IMR-90 (cell line): ENCODE measurements at regions not wholly inside any gene's neighbourhood (a gene's known extent, or its start where the extent isn't known, plus 50 kb on each side); places are given as distances from the start of the nearest gene placed in this dataset.

Experiments
- ATAC-seq: fragments of 200-7000 bp; cut with Tn5 transposase; 2 replicates; pipeline ENCODE4 v1.9.1; 2020; ENCODE audit warnings: low read depth, mild to moderate bottlenecking, moderate library complexity
- BruUV-seq: library from RNA; stranded (reverse); fragments of 400-500 nt; replicated peaks from 2 replicates; lab custom pipeline; 2021; lab: Mats Ljungman, UMichigan
- CTCF ChIA-PET: fragments of 300-600 bp; formaldehyde crosslinking; extraction: SDS; loops from one replicate; lab custom pipeline; 2021; ENCODE audit warnings: antibody characterized with exemption; lab: Yijun Ruan, JAX
- POLR2A ChIA-PET: fragments of 300-600 bp; sonication (Branson Sonifier 250); formaldehyde crosslinking; loops from one replicate; lab custom pipeline; 2022; ENCODE audit warnings: antibody characterized with exemption; ENCODE audit not compliant: unreplicated experiment; lab: Charles Lee
- DNase-seq: peaks from one replicate; pipeline ENCODE4 v3.0.0; 2013
- H2AFZ ChIP-seq: replicated peaks from 2 replicates; pipeline ENCODE3; 2013; ENCODE audit warnings: low read length, mild to moderate bottlenecking; ENCODE audit not compliant: poor library complexity
- H2AK5ac ChIP-seq: 2 replicates; pipeline ENCODE4 v1.6.1; 2013; ENCODE audit warnings: low read depth, low read length, inconsistent platforms
- H2AK9ac ChIP-seq: replicated peaks from 2 replicates; pipeline ENCODE3; 2013; ENCODE audit warnings: mild to moderate bottlenecking, low read depth, low read length, moderate library complexity; ENCODE audit not compliant: poor library complexity
- H2BK120ac ChIP-seq: 2 replicates; pipeline ENCODE4 v1.6.1; 2013; ENCODE audit warnings: low read depth, low read length, inconsistent platforms
- H2BK15ac ChIP-seq: 3 replicates; pipeline ENCODE4 v1.6.1; 2013; ENCODE audit warnings: low read depth, low read length, inconsistent platforms
- H2BK20ac ChIP-seq: 2 replicates; pipeline ENCODE4 v1.6.1; 2013; ENCODE audit warnings: low read depth, mild to moderate bottlenecking, inconsistent platforms, low read length, moderate library complexity
- H2BK5ac ChIP-seq: 2 replicates; pipeline ENCODE4 v1.6.1; 2013; ENCODE audit warnings: mild to moderate bottlenecking, low read depth, low read length, inconsistent platforms; ENCODE audit not compliant: poor library complexity, severe bottlenecking
- H3K14ac ChIP-seq: replicated peaks from 2 replicates; pipeline ENCODE4 v1.6.1; 2013; ENCODE audit warnings: low read depth, low read length, inconsistent platforms
- H3K18ac ChIP-seq: 2 replicates; pipeline ENCODE4 v1.6.1; 2013; ENCODE audit warnings: low read depth, low read length, control low read depth
- H3K23ac ChIP-seq: 2 replicates; pipeline ENCODE4 v1.6.1; 2013; ENCODE audit warnings: low read depth, low read length, inconsistent platforms
- H3K27ac ChIP-seq: 2 replicates; pipeline ENCODE4 v1.5.1; 2013; ENCODE audit warnings: mild to moderate bottlenecking, control low read depth, low read length; ENCODE audit not compliant: insufficient read depth
- H3K27me3 ChIP-seq: 2 replicates; pipeline ENCODE4 v1.6.1; 2013; ENCODE audit warnings: low read length; ENCODE audit not compliant: control insufficient read depth, insufficient read depth
- H3K36me3 ChIP-seq: 2 replicates; pipeline ENCODE4 v1.6.1; 2013; ENCODE audit warnings: low read length, mixed read lengths; ENCODE audit not compliant: control insufficient read depth, insufficient read depth
- H3K4ac ChIP-seq: 2 replicates; pipeline ENCODE4 v1.6.1; 2013; ENCODE audit warnings: low read depth, low read length, inconsistent platforms
- H3K4me1 ChIP-seq: 2 replicates; pipeline ENCODE4 v1.6.1; 2013; ENCODE audit warnings: low read length, mixed read lengths; ENCODE audit not compliant: control insufficient read depth, insufficient read depth
- H3K4me2 ChIP-seq: 2 replicates; pipeline ENCODE4 v1.6.1; 2013; ENCODE audit warnings: low read depth, mild to moderate bottlenecking, control low read depth, low read length, moderate library complexity
- H3K4me3 ChIP-seq: 2 replicates; pipeline ENCODE4 v1.5.1; 2013; ENCODE audit warnings: low read depth, mild to moderate bottlenecking, control low read depth, low read length, moderate library complexity; ENCODE audit not compliant: insufficient read depth
- H3K56ac ChIP-seq: 2 replicates; pipeline ENCODE4 v1.6.1; 2013; ENCODE audit warnings: low read length, inconsistent platforms; ENCODE audit not compliant: insufficient read depth; ENCODE audit errors: extremely low read depth
- H3K79me1 ChIP-seq, 2 experiments: 2 replicates each; pipeline ENCODE4 v1.6.1; 2013; ENCODE audit warnings: low read length in 2 of 2, inconsistent platforms in 1 of 2, low read depth in 1 of 2
- H3K9ac ChIP-seq: 2 replicates; pipeline ENCODE4 v1.6.1; 2013; ENCODE audit warnings: low read depth, low read length, control low read depth
- H3K9me1 ChIP-seq: 2 replicates; pipeline ENCODE4 v1.6.1; 2013; ENCODE audit warnings: low read length, inconsistent platforms; ENCODE audit not compliant: insufficient read depth
- H3K9me3 ChIP-seq: 2 replicates; pipeline ENCODE4 v1.6.1; 2013; ENCODE audit warnings: low read length; ENCODE audit not compliant: control insufficient read depth, insufficient read depth
- H4K20me1 ChIP-seq: 2 replicates; pipeline ENCODE4 v1.6.1; 2013; ENCODE audit warnings: low read length, inconsistent platforms; ENCODE audit not compliant: insufficient read depth
- H4K5ac ChIP-seq: 2 replicates; pipeline ENCODE4 v1.6.1; 2013; ENCODE audit warnings: mild to moderate bottlenecking, low read depth, low read length, control low read depth
- H4K8ac ChIP-seq, 2 experiments: 2 replicates each; pipeline ENCODE4 v1.6.1; 2013; ENCODE audit warnings: low read depth in 2 of 2, low read length in 2 of 2, control low read depth in 1 of 2, inconsistent platforms in 1 of 2
- H4K91ac ChIP-seq: 2 replicates; pipeline ENCODE4 v1.6.1; 2013; ENCODE audit warnings: low read depth, low read length, inconsistent platforms; ENCODE audit not compliant: insufficient read depth
- CEBPB ChIP-seq: IDR thresholded peaks from 2 replicates; pipeline ENCODE4 v1.6.1; 2012; ENCODE audit warnings: low read depth, low read length, improper control_type of control experiment
- FOS ChIP-seq: fragments of 150-350 bp; IDR thresholded peaks from 2 replicates; pipeline ENCODE4 v1.6.1; 2016; ENCODE audit warnings: low read depth, low read length
- USF2 ChIP-seq: fragments of 150-350 bp; IDR thresholded peaks from 2 replicates; pipeline ENCODE4 v1.6.1; 2017; ENCODE audit warnings: mild to moderate bottlenecking, antibody characterized with exemption, low read length, low read depth
- WGBS, 2 experiments: methylation state at CpG; one replicate each; pipeline versions ENCODE4 v1.1.5 to v1.1.7; 2013; ENCODE audit warnings: missing lambda C conversion rate in 2 of 2; ENCODE audit not compliant: insufficient read length in 1 of 2; ENCODE audit errors: extremely low coverage in 2 of 2; 5-methylcytosine and 5-hydroxymethylcytosine counted together
- dilution Hi-C: fragments of 300-500 bp; cut with HindIII; formaldehyde crosslinking; loops from one replicate; pipeline ENCODE4 v1.14.3; 2018; ENCODE audit warnings: low sequenced_read_pairs; ENCODE audit not compliant: unreplicated experiment
- in situ Hi-C: fragments of 300-500 bp; cut with MboI; formaldehyde crosslinking; loops from 3 replicates; pipeline ENCODE4 v1.14.3; 2019; ENCODE audit warnings: low sequenced_read_pairs, inconsistent platforms, mixed read lengths
- intact Hi-C: fragments of 100-400 bp; cut with micrococcal nuclease; formaldehyde crosslinking; loops from 2 replicates; pipeline ENCODE4 v1.10.0; 2022

GRCh38 chr12:87596134-87596533 lies 433.1 kb downstream of the C12orf50 start:
- H2AK9ac ChIP-seq, result no peak overlapping the region
- no peaks in the 10 kb centered on the region for H3K4me1 ChIP-seq
- H4K20me1 ChIP-seq, result no peaks in the 10 kb centered on the region
- no peak overlapping the region for H3K56ac ChIP-seq
- no peak overlapping the region for H3K4ac ChIP-seq
- in situ Hi-C loops (no loop called here), intact Hi-C loops (no loop called here), dilution Hi-C loops (no loop called here)
- no peak overlapping the region for H3K23ac ChIP-seq
- H3K9me3 ChIP-seq, result no peaks in the 10 kb centered on the region
- no peak overlapping the region for H3K4me3 ChIP-seq
- H3K9ac ChIP-seq, result no peak overlapping the region
- H4K5ac ChIP-seq, result no peak overlapping the region
- BruUV-seq, result no TSS peak
- POLR2A ChIA-PET, result no interaction called here
- no peak overlapping the region for H3K18ac ChIP-seq
- no peak for DNase-seq
- TF ChIP-seq USF2 (no peak), CEBPB (peak; percentile 60), FOS (no peak)
- no peak overlapping the region for H3K4me2 ChIP-seq
- H4K8ac ChIP-seq, result no peak overlapping the region
- no peak overlapping the region for H3K14ac ChIP-seq
- no peak overlapping the region for H2BK5ac ChIP-seq
- H2BK120ac ChIP-seq, result no peak overlapping the region
- no peak for ATAC-seq
- no peaks in the 10 kb centered on the region for H3K36me3 ChIP-seq
- no peaks in the 10 kb centered on the region for H3K9me1 ChIP-seq
- H3K27ac ChIP-seq, result no peak overlapping the region
- no peak overlapping the region for H2AK5ac ChIP-seq
- no peak overlapping the region for H2BK15ac ChIP-seq
- H3K79me1 ChIP-seq, result no peaks in the 10 kb centered on the region
- no peak overlapping the region for H2BK20ac ChIP-seq
- H2AFZ ChIP-seq, result no peak overlapping the region
- H3K27me3 ChIP-seq, result no peaks in the 10 kb centered on the region
- no CpG with 5 or more reads among the region's 5 CpGs for WGBS, 2 experiments
- no peak overlapping the region for H4K91ac ChIP-seq
- CTCF ChIA-PET, result interaction anchor here (0.6 kb wide), 1 partner anchor 263 kb away, joined by 3 read pairs; no protein-coding TSS in a partner anchor
